ENCODE measurements at regions not wholly inside any gene's neighbourhood (a gene's known extent, or its start where the extent isn't known, plus 50 kb on each side); places are given as distances from the start of the nearest gene placed in this dataset.

- H3K4me2 ChIP-seq (ENCODE audit: low read length), result no peak overlapping the region
- no peaks in the 10 kb centered on the region for H3K9me2 ChIP-seq (ENCODE audit: low read depth, low read length)
- H4K20me1 ChIP-seq (ENCODE audit: insufficient read depth, low read length), result no peaks in the 10 kb centered on the region
- H3K9ac ChIP-seq (ENCODE audit: low read length), result no peak overlapping the region
- H3K4me1 ChIP-seq (ENCODE audit: insufficient read depth, low read length, severe bottlenecking), result no peaks in the 10 kb centered on the region
- H3K79me2 ChIP-seq (ENCODE audit: insufficient read depth, low read length), result no peaks in the 10 kb centered on the region
- H3K27ac ChIP-seq (ENCODE audit: low read depth, low read length, poor library complexity, severe bottlenecking), result no peak overlapping the region
- no peaks in the 10 kb centered on the region for H3K9me3 ChIP-seq (ENCODE audit: low read length)
- TF ChIP-seq EZH2 (IDR thresholded peaks at IDR 0.05; ENCODE audit: borderline replicate concordance, low read length), result no peak
- TF ChIP-seq, protein P1, sequence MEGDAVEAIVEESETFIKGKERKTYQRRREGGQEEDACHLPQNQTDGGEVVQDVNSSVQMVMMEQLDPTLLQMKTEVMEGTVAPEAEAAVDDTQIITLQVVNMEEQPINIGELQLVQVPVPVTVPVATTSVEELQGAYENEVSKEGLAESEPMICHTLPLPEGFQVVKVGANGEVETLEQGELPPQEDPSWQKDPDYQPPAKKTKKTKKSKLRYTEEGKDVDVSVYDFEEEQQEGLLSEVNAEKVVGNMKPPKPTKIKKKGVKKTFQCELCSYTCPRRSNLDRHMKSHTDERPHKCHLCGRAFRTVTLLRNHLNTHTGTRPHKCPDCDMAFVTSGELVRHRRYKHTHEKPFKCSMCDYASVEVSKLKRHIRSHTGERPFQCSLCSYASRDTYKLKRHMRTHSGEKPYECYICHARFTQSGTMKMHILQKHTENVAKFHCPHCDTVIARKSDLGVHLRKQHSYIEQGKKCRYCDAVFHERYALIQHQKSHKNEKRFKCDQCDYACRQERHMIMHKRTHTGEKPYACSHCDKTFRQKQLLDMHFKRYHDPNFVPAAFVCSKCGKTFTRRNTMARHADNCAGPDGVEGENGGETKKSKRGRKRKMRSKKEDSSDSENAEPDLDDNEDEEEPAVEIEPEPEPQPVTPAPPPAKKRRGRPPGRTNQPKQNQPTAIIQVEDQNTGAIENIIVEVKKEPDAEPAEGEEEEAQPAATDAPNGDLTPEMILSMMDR (IDR thresholded peaks at IDR 0.05; ENCODE audit: low read length), result no peak
- H3K36me3 ChIP-seq (ENCODE audit: insufficient read depth, low read length), result no peaks in the 10 kb centered on the region
- H3F3A ChIP-seq (ENCODE audit: insufficient read depth, low read length), result no peaks in the 10 kb centered on the region
- H2AFZ ChIP-seq (ENCODE audit: low read length), result no peak overlapping the region
- no peak overlapping the region for H3K4me3 ChIP-seq (ENCODE audit: low read depth, low read length, poor library complexity, severe bottlenecking)
- no peaks in the 10 kb centered on the region for H3K27me3 ChIP-seq (ENCODE audit: insufficient read depth, low read length)
Observed at GRCh38 chr12:113724794-113725556, 241.2 kb downstream of the RBM19 start.

- no peaks in the 10 kb centered on the region for H3K36me3 ChIP-seq (ENCODE audit: insufficient read depth, low read length)
- H3K4me2 ChIP-seq (ENCODE audit: low read length), result no peak overlapping the region
- H3K27me3 ChIP-seq (ENCODE audit: insufficient read depth, low read length), result no peaks in the 10 kb centered on the region
- H3K9me3 ChIP-seq (ENCODE audit: low read length), result no peaks in the 10 kb centered on the region
- H3K4me3 ChIP-seq (ENCODE audit: low read depth, low read length, poor library complexity, severe bottlenecking), result no peak overlapping the region
- no peaks in the 10 kb centered on the region for H4K20me1 ChIP-seq (ENCODE audit: insufficient read depth, low read length)
- no peak overlapping the region for H3K9ac ChIP-seq (ENCODE audit: low read length)
- H3K4me1 ChIP-seq (ENCODE audit: insufficient read depth, low read length, severe bottlenecking), result no peaks in the 10 kb centered on the region
- H3K79me2 ChIP-seq (ENCODE audit: insufficient read depth, low read length), result no peaks in the 10 kb centered on the region
- no peak overlapping the region for H3K27ac ChIP-seq (ENCODE audit: low read depth, low read length, poor library complexity, severe bottlenecking)
- TF ChIP-seq, protein P1 (IDR thresholded peaks at IDR 0.05; ENCODE audit: low read length), result no peak
- no peak for TF ChIP-seq EZH2 (IDR thresholded peaks at IDR 0.05; ENCODE audit: borderline replicate concordance, low read length)
- H3F3A ChIP-seq (ENCODE audit: insufficient read depth, low read length), result no peaks in the 10 kb centered on the region
- H2AFZ ChIP-seq (ENCODE audit: low read length), result no peak overlapping the region
- H3K9me2 ChIP-seq (ENCODE audit: low read depth, low read length), result no peaks in the 10 kb centered on the region
Observed at GRCh38 chr12:113723631-113724030, 242.5 kb downstream of the RBM19 start.

- Histone ChIP-seq H3K4me1 (ENCODE audit: insufficient read depth, low read length, severe bottlenecking) (no peaks in the 10 kb centered on the region), H3F3A (ENCODE audit: insufficient read depth, low read length) (no peaks in the 10 kb centered on the region), H4K20me1 (ENCODE audit: insufficient read depth, low read length) (no peaks in the 10 kb centered on the region), H2AFZ (ENCODE audit: low read length) (no peak overlapping the region), H3K9me3 (ENCODE audit: low read length) (no peaks in the 10 kb centered on the region), H3K9ac (ENCODE audit: low read length) (no peak overlapping the region), H3K27ac (ENCODE audit: low read depth, low read length, poor library complexity, severe bottlenecking) (no peak overlapping the region), H3K4me3 (ENCODE audit: low read depth, low read length, poor library complexity, severe bottlenecking) (no peak overlapping the region), H3K9me2 (ENCODE audit: low read depth, low read length) (no peaks in the 10 kb centered on the region), H3K79me2 (ENCODE audit: insufficient read depth, low read length) (no peaks in the 10 kb centered on the region), H3K36me3 (ENCODE audit: insufficient read depth, low read length) (no peaks in the 10 kb centered on the region), H3K27me3 (ENCODE audit: insufficient read depth, low read length) (no peaks in the 10 kb centered on the region), H3K4me2 (ENCODE audit: low read length) (no peak overlapping the region)
- TF ChIP-seq, protein P1 (IDR thresholded peaks at IDR 0.05; ENCODE audit: low read length), result no peak
- TF ChIP-seq EZH2 (IDR thresholded peaks at IDR 0.05; ENCODE audit: borderline replicate concordance, low read length), result no peak
Observed at GRCh38 chr12:113722747-113723146, 243.4 kb downstream of the RBM19 start.
